KMS-11 (cell line): ENCODE measurements at regions not wholly inside any gene's neighbourhood (a gene's known extent, or its start where the extent isn't known, plus 50 kb on each side); places are given as distances from the start of the nearest gene placed in this dataset.

ENCODE experiments used
- H2AFZ ChIP-seq: fragments of 200-600 bp; sonication (generic); 2 replicates; pipeline ENCODE4 v1.6.1; 2016; ENCODE audit warnings: antibody characterized with exemption, mixed run types, low read depth
- H3K27ac ChIP-seq: fragments of 200-600 bp; sonication (generic); 2 replicates; pipeline ENCODE4 v1.6.1; 2016; ENCODE audit warnings: mild to moderate bottlenecking, mixed run types
- H3K27me3 ChIP-seq: fragments of 200-600 bp; sonication (generic); 2 replicates; pipeline ENCODE4 v1.6.1; 2017; ENCODE audit warnings: mild to moderate bottlenecking, low read depth, mixed run types, moderate library complexity; ENCODE audit not compliant: insufficient read depth
- H3K36me3 ChIP-seq: fragments of 200-600 bp; sonication (generic); 2 replicates; pipeline ENCODE4 v1.6.1; 2017; ENCODE audit warnings: mild to moderate bottlenecking, mixed run types; ENCODE audit not compliant: insufficient read depth
- H3K4me1 ChIP-seq: fragments of 200-600 bp; sonication (generic); 2 replicates; pipeline ENCODE4 v1.6.1; 2016; ENCODE audit warnings: mild to moderate bottlenecking, low read depth, mixed run types; ENCODE audit not compliant: poor library complexity, severe bottlenecking
- H3K4me2 ChIP-seq: fragments of 200-600 bp; sonication (generic); 2 replicates; pipeline ENCODE4 v1.7.0; 2016; ENCODE audit warnings: mild to moderate bottlenecking, mixed run types
- H3K4me3 ChIP-seq: fragments of 200-600 bp; sonication (generic); IDR thresholded peaks from 2 replicates; pipeline ENCODE4 v1.6.1; 2017; ENCODE audit warnings: low read depth, low read length, mixed read lengths; ENCODE audit not compliant: insufficient read depth
- H3K79me2 ChIP-seq: fragments of 200-600 bp; sonication (generic); 2 replicates; pipeline ENCODE4 v1.6.1; 2016; ENCODE audit warnings: low read depth, mixed run types; ENCODE audit not compliant: insufficient read depth
- H3K9ac ChIP-seq: fragments of 200-600 bp; sonication (generic); 2 replicates; pipeline ENCODE4 v1.6.1; 2016; ENCODE audit warnings: mild to moderate bottlenecking, mixed run types
- H4K20me1 ChIP-seq: fragments of 200-600 bp; sonication (generic); 2 replicates; pipeline ENCODE4 v1.6.1; 2016; ENCODE audit warnings: mild to moderate bottlenecking, mixed run types; ENCODE audit not compliant: insufficient read depth
- CTCF ChIP-seq: fragments of 200-600 bp; sonication (generic); conservative IDR thresholded peaks from 2 replicates; pipeline ENCODE4 v1.6.1; 2017; ENCODE audit warnings: low read depth, mild to moderate bottlenecking, antibody characterized with exemption, low read length, moderate library complexity, mixed read lengths

GRCh38 chr6:148128014-148128730 lies 214.5 kb upstream of the SASH1 start:
- no peak for TF ChIP-seq CTCF
- H3K4me2 ChIP-seq = no peak overlapping the region

GRCh38 chr6:148134592-148134991 lies 208.0 kb upstream of the SASH1 start:
- Histone ChIP-seq H3K4me3 (no peak overlapping the region), H3K36me3 (no peaks in the 10 kb centered on the region), H4K20me1 (no peaks in the 10 kb centered on the region), H3K9ac (no peak overlapping the region), H2AFZ (no peak overlapping the region), H3K27me3 (no peaks in the 10 kb centered on the region), H3K4me2 (no peak overlapping the region), H3K27ac (no peak overlapping the region), H3K79me2 (no peaks in the 10 kb centered on the region), H3K4me1 (no peaks in the 10 kb centered on the region)
- no peak for TF ChIP-seq CTCF

More at GRCh38 chr6:148128014-148128730, 214.5 kb upstream of the SASH1 start:
- Histone ChIP-seq H3K79me2 (no peaks in the 10 kb centered on the region), H3K27ac (no peak overlapping the region), H3K9ac (no peak overlapping the region), H4K20me1 (no peaks in the 10 kb centered on the region), H2AFZ (no peak overlapping the region), H3K4me3 (no peak overlapping the region), H3K27me3 (no peaks in the 10 kb centered on the region), H3K4me1 (no peaks in the 10 kb centered on the region), H3K36me3 (no peaks in the 10 kb centered on the region)

GRCh38 chr6:148136586-148136985 lies 206.1 kb upstream of the SASH1 start:
- no peaks in the 10 kb centered on the region for H4K20me1 ChIP-seq
- no peaks in the 10 kb centered on the region for H3K4me1 ChIP-seq
- no peak overlapping the region for H3K4me2 ChIP-seq
- H2AFZ ChIP-seq = no peak overlapping the region
- H3K27me3 ChIP-seq = no peaks in the 10 kb centered on the region
- no peak overlapping the region for H3K27ac ChIP-seq
- H3K4me3 ChIP-seq = no peak overlapping the region
- no peaks in the 10 kb centered on the region for H3K36me3 ChIP-seq
- TF ChIP-seq CTCF = no peak
- no peak overlapping the region for H3K9ac ChIP-seq
- H3K79me2 ChIP-seq = no peaks in the 10 kb centered on the region

- no peak overlapping the region for H3K4me2 ChIP-seq
- H3K4me1 ChIP-seq = no peaks in the 10 kb centered on the region
- H3K36me3 ChIP-seq = no peaks in the 10 kb centered on the region
- H3K9ac ChIP-seq = no peak overlapping the region
- H3K27me3 ChIP-seq = no peaks in the 10 kb centered on the region
- H3K4me3 ChIP-seq = no peak overlapping the region
- no peak for TF ChIP-seq CTCF
- no peak overlapping the region for H2AFZ ChIP-seq
- H3K27ac ChIP-seq = no peak overlapping the region
- no peaks in the 10 kb centered on the region for H4K20me1 ChIP-seq
- no peaks in the 10 kb centered on the region for H3K79me2 ChIP-seq
Observed at GRCh38 chr6:148137652-148138051, 205.0 kb upstream of the SASH1 start.
